SKM-1 (cell line): ENCODE measurements at regions not wholly inside any gene's neighbourhood (a gene's known extent, or its start where the extent isn't known, plus 50 kb on each side); places are given as distances from the start of the nearest gene placed in this dataset.
"Not testable (repeated sequence)": the region's sequence is repeated elsewhere in the genome, so short reads cannot be mapped to it uniquely, and the experiment has no call there.

ENCODE experiments used
- DNase-seq: peaks from one replicate; lab custom pipeline; 2025; ENCODE audit not compliant: unreplicated experiment; lab: John Stamatoyannopoulos, UW

- DNase-seq, result no peak
Observed at GRCh38 chr2:58629545-58630119, 388.5 kb upstream of the FANCL start.

DNA sequence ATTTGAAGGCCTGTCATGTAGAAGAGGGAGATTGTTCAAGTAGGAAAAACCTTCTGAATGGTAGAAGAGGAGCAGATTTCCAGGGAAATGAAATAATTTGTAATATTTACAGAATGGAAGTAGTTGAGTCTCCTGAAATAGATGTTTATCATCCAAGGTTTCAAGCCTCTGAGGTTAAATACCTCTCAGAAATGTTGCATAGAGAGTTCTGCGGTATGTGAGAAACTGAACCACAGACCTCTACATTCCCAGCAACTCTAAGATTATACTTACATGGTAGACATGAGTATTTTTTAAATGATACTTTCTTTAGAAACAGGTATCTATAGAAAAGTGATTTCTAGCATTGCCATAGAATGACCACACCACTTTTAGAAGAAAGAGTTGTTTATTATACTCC lies 379.8 kb upstream of the FANCL start:
- DNase-seq, result no peak

GRCh38 chr2:58620093-58620492 lies 379.0 kb upstream of the FANCL start:
- DNase-seq, result no peak

- no peak for DNase-seq
Observed at GRCh38 chr2:58616961-58617360, 375.8 kb upstream of the FANCL start.

- DNase-seq, result no peak
Observed at GRCh38 chr2:58614219-58614618, 373.1 kb upstream of the FANCL start.

DNA sequence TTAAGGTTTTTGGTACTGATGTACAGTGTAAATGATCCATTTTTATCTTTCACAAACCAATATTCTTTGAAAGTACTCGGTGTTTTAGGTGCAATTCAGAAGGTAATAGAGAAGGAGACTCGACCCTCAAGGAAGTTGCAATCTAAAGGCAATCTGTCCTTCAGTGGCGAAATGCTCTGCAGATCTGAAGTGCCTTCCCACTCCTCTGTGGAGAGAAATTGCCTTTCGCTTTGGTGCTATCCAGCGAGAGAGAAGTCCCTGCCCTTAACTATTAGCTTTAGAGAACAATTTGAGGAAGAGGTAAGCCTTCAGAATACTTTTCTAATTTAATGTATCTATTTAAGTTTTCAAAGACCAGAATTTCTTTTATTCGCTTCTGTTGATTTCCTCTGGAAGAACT lies 371.8 kb upstream of the FANCL start:
- no peak for DNase-seq

DNA sequence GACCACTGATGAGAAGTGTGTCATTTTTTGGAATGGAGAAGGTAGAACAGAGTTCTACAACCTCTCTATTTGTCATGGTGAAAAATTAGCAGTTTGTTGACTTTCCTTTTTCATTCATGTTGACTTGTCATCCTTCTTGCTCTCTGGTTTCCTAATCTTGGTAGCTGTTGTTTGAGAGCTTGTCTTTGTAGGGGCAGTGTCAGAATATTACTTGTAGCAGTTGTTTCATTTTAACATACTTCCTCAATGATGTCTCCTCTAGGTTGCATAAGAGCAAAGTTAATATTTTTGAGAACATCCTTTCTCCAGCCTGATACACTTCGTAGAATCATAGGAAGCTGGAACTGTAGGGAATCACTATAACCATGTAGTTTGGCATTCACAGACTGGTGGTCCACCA lies 368.2 kb upstream of the FANCL start:
- DNase-seq, result no peak

DNA sequence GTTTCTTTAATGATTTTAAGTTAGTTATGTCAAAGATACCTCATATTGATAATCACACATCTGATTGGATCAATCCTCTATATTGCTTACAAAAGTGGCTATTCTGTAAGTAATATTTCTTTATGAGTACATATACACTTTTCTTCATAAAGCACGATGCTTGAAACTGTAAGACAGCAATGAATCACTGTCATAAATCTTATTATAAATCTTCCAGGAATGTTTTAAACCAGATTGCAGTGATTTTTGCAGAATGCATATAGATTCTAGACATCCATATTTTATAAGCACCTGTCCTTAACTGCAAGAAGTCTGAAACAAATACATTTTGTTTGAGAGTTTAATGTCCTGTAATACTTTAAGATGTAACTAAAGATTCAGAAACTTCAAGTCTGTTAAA lies 367.0 kb upstream of the FANCL start:
- DNase-seq, result no peak

GRCh38 chr2:58607448-58607847 lies 366.3 kb upstream of the FANCL start:
- no peak for DNase-seq

DNA sequence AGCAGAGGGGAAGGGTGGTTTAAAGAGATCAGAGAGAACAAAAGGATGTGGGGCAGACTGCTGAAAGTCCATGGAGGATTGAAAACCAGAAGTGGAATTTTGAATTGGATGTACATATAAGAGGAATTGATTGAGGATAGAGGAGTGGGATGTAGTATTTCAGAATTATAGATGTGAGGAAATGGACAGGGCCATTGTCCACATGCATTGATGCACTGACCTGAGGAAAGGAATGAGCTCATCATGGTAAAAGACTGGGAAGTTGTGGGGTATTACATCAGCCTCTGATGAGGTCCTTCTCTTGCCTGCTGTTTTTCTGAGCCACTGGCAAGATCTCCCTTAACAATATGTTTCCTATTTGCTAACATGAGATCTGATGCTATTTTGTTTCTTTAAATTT lies 365.7 kb upstream of the FANCL start:
- no peak for DNase-seq

DNA sequence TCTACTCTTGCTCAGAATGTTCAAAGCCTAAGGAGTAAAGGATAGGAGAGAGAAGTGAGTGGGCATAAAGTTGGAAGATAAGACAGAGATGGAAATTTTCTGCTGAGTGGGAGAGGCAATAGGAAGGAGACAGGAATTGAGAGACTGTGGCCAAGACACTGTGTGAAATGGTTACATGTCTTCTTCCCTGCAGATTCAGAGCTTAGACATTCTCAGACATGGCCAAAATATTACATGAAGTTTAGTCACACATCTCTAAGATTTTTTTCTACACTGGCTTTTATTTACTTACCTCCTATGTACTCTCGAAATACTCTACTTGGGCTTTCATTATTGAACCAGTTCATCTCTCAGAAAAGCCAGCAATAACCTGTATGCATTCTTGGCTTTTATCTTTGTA lies 363.0 kb upstream of the FANCL start:
- no peak for DNase-seq

DNA sequence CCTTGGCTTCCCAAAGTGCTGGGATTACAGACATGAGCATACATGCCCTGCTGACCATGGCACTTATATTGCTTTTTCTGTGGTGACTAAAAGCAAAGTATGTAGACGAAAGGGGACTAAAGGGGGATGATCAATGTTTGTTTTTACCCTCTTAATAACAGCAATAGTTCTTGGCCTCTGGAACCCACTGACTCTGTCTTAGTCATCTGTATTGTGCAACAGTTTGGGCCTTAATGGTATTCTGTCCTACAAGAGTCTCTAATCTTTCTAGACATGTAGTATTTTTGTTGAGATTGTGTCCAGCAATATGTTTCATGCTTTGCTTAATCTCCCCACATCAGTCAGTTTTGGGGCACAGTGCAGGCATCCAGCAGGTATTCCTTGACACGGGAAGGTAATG lies 359.9 kb upstream of the FANCL start:
- no peak for DNase-seq

- DNase-seq, result no peak
Observed at GRCh38 chr2:58598171-58598570, 357.0 kb upstream of the FANCL start.

- DNase-seq, result no peak
Observed at GRCh38 chr2:58595714-58596113, 354.6 kb upstream of the FANCL start.

DNA sequence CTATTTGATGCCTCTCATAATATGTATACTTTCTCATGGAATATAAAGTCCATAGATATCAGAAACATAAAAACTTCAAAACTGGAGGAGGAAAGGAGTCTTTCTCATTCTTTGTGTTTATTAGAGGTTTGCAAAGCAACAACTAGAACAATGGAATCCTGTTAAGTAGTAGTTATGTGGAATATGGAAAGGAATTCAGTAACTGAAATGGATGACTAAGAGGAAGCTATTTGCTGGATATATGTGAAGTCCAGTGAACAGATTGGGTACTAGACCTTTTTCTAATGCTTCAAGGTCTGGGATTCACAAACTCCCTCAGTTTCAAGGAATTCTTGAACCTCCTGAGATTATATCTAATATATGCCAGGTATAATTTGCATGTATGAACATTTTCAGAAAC lies 353.6 kb upstream of the FANCL start:
- no peak for DNase-seq

DNA sequence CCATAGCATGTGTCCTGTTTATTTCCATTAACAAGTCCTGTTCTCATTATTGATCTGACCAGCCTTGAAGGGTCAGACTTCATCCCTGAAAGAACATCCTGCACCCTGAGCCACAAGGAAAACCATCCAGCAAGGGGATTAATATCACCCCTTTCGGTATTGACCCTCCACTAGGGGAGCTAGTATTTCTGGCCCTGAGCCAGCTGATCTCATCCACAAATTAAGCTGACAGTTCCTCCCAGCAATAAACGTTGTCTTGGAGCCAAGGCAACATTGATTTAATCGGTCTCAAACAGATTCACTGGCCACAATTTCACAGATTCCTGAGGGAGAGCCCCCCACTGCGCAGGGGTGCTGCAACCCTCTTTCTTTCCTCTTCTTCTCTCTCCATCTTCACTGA lies 353.1 kb upstream of the FANCL start:
- no peak for DNase-seq

DNA sequence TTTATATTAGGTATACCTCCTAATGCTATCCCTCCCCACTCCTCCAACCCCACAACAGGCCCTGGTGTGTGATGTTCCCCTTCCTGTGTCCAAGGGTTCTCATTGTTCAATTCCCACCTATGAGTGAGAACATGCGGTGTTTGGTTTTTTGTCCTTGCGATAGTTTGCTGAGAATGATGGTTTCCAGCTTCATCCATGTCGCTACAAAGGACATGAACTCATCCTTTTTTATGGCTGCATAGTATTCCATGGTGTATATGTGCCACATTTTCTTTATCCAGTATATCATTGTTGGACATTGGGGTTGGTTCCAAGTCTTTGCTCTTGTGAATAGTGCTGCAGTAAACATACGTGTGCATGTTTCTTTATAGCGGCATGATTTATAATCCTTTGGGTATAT lies 345.1 kb upstream of the FANCL start:
- DNase-seq, result not testable (repeated sequence)

DNA sequence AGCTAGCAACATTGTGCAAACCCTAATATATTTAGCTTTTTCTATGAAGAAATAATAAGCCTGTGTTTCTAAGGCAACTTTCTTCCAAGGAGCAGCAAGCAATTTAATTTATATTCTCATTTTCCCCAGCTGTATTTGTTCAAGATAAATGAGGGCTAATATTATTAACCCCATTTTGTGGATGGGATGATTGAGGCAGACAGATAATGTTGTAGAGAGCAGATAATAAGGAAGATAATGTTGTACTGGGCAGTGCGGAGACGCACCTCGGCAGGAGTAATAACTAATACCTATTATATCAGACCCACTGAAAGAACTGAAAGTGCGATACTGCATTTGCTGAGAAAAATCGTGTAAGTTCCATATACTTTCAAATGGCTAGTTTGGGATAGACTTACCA lies 344.1 kb upstream of the FANCL start:
- no peak for DNase-seq

- no peak for DNase-seq
Observed at GRCh38 chr2:58584606-58585118, 343.5 kb upstream of the FANCL start.

- DNase-seq, result no peak
Observed at GRCh38 chr2:58578276-58578675, 337.2 kb upstream of the FANCL start.

DNA sequence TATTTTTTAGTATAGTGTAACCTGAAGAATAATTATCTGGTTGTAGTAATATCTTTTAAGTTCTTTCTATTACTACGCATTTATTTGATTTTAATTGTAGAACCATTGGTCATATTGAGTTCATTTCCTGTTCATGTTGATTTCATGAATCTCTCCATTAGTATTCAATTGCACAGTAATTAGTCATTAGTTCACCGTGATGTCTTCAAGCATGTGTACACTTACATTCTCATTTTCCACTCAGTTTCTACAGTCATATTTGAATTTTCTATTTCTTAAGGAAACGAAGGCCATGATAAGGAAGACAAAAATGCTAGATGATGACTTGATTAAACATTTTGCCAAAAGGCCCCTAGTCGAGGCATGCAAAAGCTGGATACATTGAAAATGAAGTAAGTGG lies 333.7 kb upstream of the FANCL start:
- DNase-seq, result no peak

DNA sequence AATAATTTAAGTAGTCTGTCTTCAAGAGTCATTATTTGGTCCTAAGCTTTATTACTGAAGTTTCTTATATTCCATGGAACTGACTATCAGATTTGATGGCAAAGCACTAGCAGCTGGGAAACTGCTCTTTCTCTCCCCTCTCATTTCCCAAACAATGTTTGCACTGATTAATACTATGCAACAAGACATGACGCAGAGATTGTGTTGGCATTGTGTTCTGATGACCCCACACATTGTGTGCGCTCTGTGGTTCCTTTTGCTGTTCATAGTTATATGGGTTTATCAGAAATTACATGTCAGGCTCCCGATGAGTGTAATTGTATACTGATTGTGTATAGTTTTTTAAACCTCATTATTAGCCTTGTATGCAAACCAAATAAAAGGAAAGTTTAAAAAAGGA lies 331.6 kb upstream of the FANCL start:
- no peak for DNase-seq

GRCh38 chr2:58571181-58571852 lies 330.2 kb upstream of the FANCL start:
- DNase-seq, result peak; percentile 41
